ENCODE measurements at regions not wholly inside any gene's neighbourhood (a gene's known extent, or its start where the extent isn't known, plus 50 kb on each side); places are given as distances from the start of the nearest gene placed in this dataset.
A peak's percentile ranks its signal among the peaks of the same experiment; 100 is the strongest.

GRCh38 chr9:115629879-115630840 lies 512.2 kb upstream of the TNC start:
- DNase-seq: no peak

GRCh38 chr9:115632391-115632790 lies 514.4 kb upstream of the TNC start:
- DNase-seq: no peak

GRCh38 chr9:115633104-115633503 lies 515.1 kb upstream of the TNC start:
- no peak for DNase-seq

GRCh38 chr9:115635680-115636383 lies 517.8 kb upstream of the PAPPA start:
- no peak for DNase-seq

- DNase-seq: no peak
Measured at GRCh38 chr9:115636596-115636995, 517.0 kb upstream of the PAPPA start.

- DNase-seq: no peak
Measured at GRCh38 chr9:115637661-115638060, 515.9 kb upstream of the PAPPA start.

GRCh38 chr9:115640887-115641286 lies 512.7 kb upstream of the PAPPA start:
- DNase-seq: no peak

GRCh38 chr9:115642285-115642684 lies 511.3 kb upstream of the PAPPA start:
- no peak for DNase-seq

- DNase-seq: no peak
Measured at GRCh38 chr9:115643948-115644727, 509.5 kb upstream of the PAPPA start.

GRCh38 chr9:115649991-115650472 lies 503.6 kb upstream of the PAPPA start:
- DNase-seq: peak; percentile 64

GRCh38 chr9:115650768-115651167 lies 502.8 kb upstream of the PAPPA start:
- no peak for DNase-seq

GRCh38 chr9:115651461-115651860 lies 502.1 kb upstream of the PAPPA start:
- DNase-seq: no peak

GRCh38 chr9:115653171-115653606 lies 500.4 kb upstream of the PAPPA start:
- no peak for DNase-seq

- DNase-seq: no peak
Measured at GRCh38 chr9:115657695-115658094, 495.9 kb upstream of the PAPPA start.

- DNase-seq: no peak
Measured at GRCh38 chr9:115665519-115665918, 488.1 kb upstream of the PAPPA start.

GRCh38 chr9:115668521-115668920 lies 485.1 kb upstream of the PAPPA start:
- DNase-seq: no peak

GRCh38 chr9:115671236-115671962 lies 482.2 kb upstream of the PAPPA start:
- DNase-seq: no peak

GRCh38 chr9:115671963-115672305 lies 481.7 kb upstream of the PAPPA start:
- DNase-seq: no peak

- DNase-seq: no peak
Measured at GRCh38 chr9:115672477-115673316, 480.9 kb upstream of the PAPPA start.

GRCh38 chr9:115673599-115673998 lies 480.0 kb upstream of the PAPPA start:
- no peak for DNase-seq

GRCh38 chr9:115674091-115674490 lies 479.5 kb upstream of the PAPPA start:
- no peak for DNase-seq

Data from midbrain (tissue), 1 donor.